ENCODE measurements at regions not wholly inside any gene's neighbourhood (a gene's known extent, or its start where the extent isn't known, plus 50 kb on each side); places are given as distances from the start of the nearest gene placed in this dataset.
A peak's percentile ranks its signal among the peaks of the same experiment; 100 is the strongest.

DNA sequence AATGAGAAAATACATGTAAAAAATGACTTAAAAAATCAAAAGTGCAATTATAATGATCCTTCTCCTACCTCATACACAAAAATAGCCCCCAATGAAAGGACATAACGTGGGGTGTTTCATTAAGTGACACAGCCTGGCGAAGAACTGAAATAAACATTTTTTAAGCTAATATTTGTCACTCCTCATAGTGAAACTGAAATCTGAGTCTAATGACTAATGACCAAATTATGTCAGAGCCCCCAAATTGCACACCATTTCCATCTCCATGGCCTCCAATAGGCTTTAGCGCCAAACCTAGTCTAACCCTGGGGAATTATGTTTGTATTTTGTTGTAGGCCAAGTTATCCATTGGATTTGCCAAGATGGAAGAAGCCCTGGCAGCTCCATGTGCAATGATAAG, 119.1 kb downstream of the WT1 start:
- no peak for DNase-seq (ENCODE audit: low read depth, low spot score)
- ChIA-PET SMC1A (ENCODE audit: uncharacterized antibody, unreplicated experiment) (interaction anchor here (1.6 kb wide), 1 partner anchor 299 kb away, joined by 4 read pairs; no protein-coding TSS in a partner anchor), POLR2A (interaction anchor here (0.5 kb wide), 1 partner anchor 381 kb away, joined by 3 read pairs; no protein-coding TSS in a partner anchor), CTCF (interaction anchor here (1.0 to 1.9 kb wide), 6 partner anchors 8 to 477 kb away, joined by 3 to 8 read pairs (median 4); no protein-coding TSS in a partner anchor), RAD21 (ENCODE audit: unreplicated experiment) (interaction anchor here (2.6 kb wide), 1 partner anchor 11 kb away, joined by 7 read pairs; no protein-coding TSS in a partner anchor)
- BruUV-seq (replicated peaks) = no TSS peak
- 8% methylated on average over 3 of the region's 3 CpGs for WGBS (ENCODE audit: insufficient coverage, insufficient replicate concordance, low lambda C conversion rate, missing lambda C conversion rate)
- Histone ChIP-seq H3K4me1 (ENCODE audit: control insufficient read depth, insufficient read depth, low read length) (no peaks in the 10 kb centered on the region), H3K4me2 (ENCODE audit: control insufficient read depth, insufficient read depth) (no peak overlapping the region), H3K79me2 (ENCODE audit: control insufficient read depth, insufficient read depth, low read length) (no peaks in the 10 kb centered on the region), H3K27me3 (replicated peaks in 1 of 2; ENCODE audit: control insufficient read depth in 2 of 2, insufficient read depth in 2 of 2, low read length in 1 of 2) (peaks cover 0 to 4% of the 10 kb centered on the region in 2 experiments; a peak in 1 of 4 replicates), H3K27ac (ENCODE audit: control insufficient read depth, insufficient read depth) (no peak overlapping the region), H3K36me3 (ENCODE audit: control insufficient read depth in 2 of 2, insufficient read depth in 2 of 2, low read length in 1 of 2) (no peaks in the 10 kb centered on the region), H3K9me3 (replicated peaks; ENCODE audit: control insufficient read depth, insufficient read depth, low read length) (no peaks in the 10 kb centered on the region; the same call in 2 of the 3 replicates), H3K9ac (ENCODE audit: control insufficient read depth, insufficient read depth, low read length) (no peak overlapping the region), H2AFZ (ENCODE audit: control insufficient read depth, low read depth, low read length) (no peak overlapping the region), H3K4me3 (no peak overlapping the region), H4K20me1 (ENCODE audit: control insufficient read depth, insufficient read depth) (no peaks in the 10 kb centered on the region)
- FAIRE-seq = peak; percentile 82
- peak; percentile 68 for ATAC-seq
- intact Hi-C loops (cut with micrococcal nuclease; ENCODE audit: unreplicated experiment) (no loop called here), in situ Hi-C loops (cut with MboI) (no loop called here)
- TF ChIP-seq PKNOX1 (IDR thresholded peaks at IDR 0.05) = peak; percentile 65
- TF ChIP-seq CEBPB (IDR thresholded peaks at IDR 0.05; ENCODE audit: borderline replicate concordance in 1 of 2, low read depth in 2 of 2, low read length in 2 of 2) = no peak
- TF ChIP-seq IRF5 (IDR thresholded peaks at IDR 0.05; ENCODE audit: borderline replicate concordance) = no peak
- no peak for TF ChIP-seq EED (IDR thresholded peaks at IDR 0.05; ENCODE audit: low read depth)
- no peak for TF ChIP-seq ZNF687 (IDR thresholded peaks at IDR 0.05)
- TF ChIP-seq CREM (IDR thresholded peaks at IDR 0.05; ENCODE audit: low read depth) = no peak
- TF ChIP-seq BCL3 (IDR thresholded peaks at IDR 0.05; ENCODE audit: borderline replicate concordance, insufficient read depth, low read depth, low read length, poor library complexity, severe bottlenecking) = no peak
- TF ChIP-seq SP1 (IDR thresholded peaks at IDR 0.05; ENCODE audit: low read depth, low read length) = no peak
- peak; percentile 62 for TF ChIP-seq JUNB (IDR thresholded peaks at IDR 0.05)
- TF ChIP-seq SIX5 (IDR thresholded peaks at IDR 0.05; ENCODE audit: low read depth, low read length, severe bottlenecking) = no peak
- 0 out of 2 replicates have a peak, but pooled peaks have one; percentile 14 for TF ChIP-seq IKZF1 (conservative IDR thresholded peaks at IDR 0.05)
- no peak for TF ChIP-seq BHLHE40 (IDR thresholded peaks at IDR 0.05; ENCODE audit: borderline replicate concordance in 1 of 2, low read depth in 2 of 2, low read length in 1 of 2)
- no peak for TF ChIP-seq NR2C2 (IDR thresholded peaks at IDR 0.05; ENCODE audit: borderline replicate concordance, control insufficient read depth, insufficient read length, low read depth)
- TF ChIP-seq SMAD5 (IDR thresholded peaks at IDR 0.05; ENCODE audit: low read depth) = no peak
- no peak for TF ChIP-seq ZNF274 (IDR thresholded peaks at IDR 0.05; ENCODE audit: insufficient read depth, insufficient read length)
- TF ChIP-seq MTA2 (IDR thresholded peaks at IDR 0.05; ENCODE audit: low read depth) = peak; percentile 64; the same call in 1 of the 2 replicates
- TF ChIP-seq ASH2L (IDR thresholded peaks at IDR 0.05; ENCODE audit: borderline replicate concordance, low read depth) = no peak

Data from GM12878 (cell line).